ENCODE measurements at regions not wholly inside any gene's neighbourhood (a gene's known extent, or its start where the extent isn't known, plus 50 kb on each side); places are given as distances from the start of the nearest gene placed in this dataset.
"Not testable (repeated sequence)": the region's sequence is repeated elsewhere in the genome, so short reads cannot be mapped to it uniquely, and the experiment has no call there.

DNA sequence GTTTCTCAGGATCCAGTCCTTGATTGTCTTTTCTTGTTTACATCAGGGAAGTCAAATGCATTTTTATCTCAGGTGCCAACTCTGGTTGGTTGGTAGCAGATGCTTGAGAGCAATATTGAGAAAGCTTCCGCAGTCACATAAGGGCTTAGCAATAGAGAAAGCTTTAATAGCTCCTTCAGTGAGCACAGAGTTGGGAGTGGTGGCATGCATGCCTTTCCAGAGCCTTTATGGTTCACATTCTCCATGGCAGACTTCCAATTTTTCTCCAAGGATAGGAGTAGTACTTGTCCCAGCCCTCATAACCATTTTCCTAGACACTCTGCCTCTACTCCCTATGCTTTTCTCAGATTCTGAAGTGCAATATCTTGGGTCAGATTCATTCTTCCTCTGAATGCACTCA, 280.4 kb downstream of the AEBP2 start:
- DNase-seq = no peak

DNA sequence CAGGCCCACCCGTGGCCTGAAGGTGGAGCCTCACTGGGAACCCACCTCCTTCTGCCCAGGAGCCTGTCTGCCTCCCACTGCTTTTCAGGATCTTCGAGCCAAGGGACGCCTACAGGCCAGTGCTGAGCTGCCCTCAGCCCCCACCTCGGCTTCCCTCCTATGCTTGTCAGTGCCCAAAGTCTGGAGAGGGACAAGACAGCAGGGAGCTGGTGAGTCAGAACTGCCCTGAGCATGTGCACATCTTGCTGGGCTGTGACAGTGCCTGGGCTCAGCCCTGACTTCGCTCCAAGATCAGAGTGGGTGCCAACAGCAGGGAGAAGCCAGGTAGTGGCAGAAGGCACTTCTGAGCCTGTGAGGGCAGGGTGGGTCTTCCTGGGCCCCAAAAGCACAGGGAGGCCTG, 286.8 kb downstream of the AEBP2 start:
- no peak for DNase-seq

GRCh38 chr12:19726592-19726991, 287.3 kb downstream of the AEBP2 start:
- DNase-seq = no peak

GRCh38 chr12:19737019-19737418, 297.7 kb downstream of the AEBP2 start:
- no peak for DNase-seq

DNA sequence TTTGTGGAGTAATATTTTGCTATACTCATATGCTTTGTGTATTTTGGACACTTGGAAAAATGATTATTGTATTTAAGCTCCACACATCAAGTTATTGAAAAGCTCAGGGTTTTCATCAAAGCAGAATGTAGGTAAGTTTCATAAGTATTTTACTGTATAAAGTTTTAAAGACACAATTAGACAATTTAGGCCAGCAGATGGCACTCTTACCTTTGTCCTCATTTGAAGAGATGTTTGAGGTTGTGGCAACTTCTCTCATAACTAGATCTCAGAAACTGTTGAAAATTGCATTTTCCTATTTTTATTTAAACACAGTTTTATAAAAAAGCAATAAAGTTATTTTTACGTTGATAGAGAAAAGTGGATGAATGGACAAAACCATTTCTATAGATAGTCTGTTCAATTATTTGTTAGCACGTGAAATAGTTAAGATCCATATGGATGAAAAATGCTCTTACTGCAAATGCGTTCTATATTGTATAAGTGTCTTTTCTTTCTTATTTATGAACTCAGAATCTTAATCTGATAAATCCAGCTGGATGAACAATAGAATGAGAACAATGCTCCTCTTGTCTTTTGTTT, 300.0 kb downstream of the AEBP2 start:
- DNase-seq = no peak

DNA sequence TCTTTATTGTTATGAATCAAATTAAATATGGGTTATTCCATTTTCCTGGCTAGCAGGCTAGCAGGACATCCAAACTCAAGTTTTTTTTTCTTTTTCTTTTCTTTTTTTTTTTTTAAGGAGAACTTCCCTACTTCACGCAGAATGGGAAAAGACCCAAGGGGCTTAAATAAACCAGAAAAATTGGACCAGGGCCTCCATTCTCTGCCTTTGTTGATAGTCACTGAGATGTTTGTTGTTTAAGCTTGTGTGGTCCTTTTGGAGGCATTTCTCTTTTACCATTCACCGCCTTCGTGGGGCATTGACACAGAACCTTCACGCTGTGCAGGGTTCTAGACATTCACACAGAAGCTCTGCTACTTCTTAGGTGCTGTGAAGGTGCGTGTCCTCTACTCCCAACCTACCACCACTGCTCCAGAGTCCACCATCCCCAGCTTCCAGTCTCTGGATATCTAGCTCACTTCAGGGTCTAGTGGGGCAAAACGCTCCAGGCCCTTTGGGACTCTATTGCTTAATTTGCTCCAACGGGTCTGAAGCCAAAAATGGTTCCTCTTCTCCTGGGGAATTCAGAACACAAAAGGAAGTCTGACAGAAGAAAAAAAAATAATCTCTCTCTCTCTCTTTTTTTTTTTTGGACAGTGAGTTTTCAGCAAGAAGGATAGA, 301.3 kb downstream of the AEBP2 start:
- no peak for DNase-seq

DNA sequence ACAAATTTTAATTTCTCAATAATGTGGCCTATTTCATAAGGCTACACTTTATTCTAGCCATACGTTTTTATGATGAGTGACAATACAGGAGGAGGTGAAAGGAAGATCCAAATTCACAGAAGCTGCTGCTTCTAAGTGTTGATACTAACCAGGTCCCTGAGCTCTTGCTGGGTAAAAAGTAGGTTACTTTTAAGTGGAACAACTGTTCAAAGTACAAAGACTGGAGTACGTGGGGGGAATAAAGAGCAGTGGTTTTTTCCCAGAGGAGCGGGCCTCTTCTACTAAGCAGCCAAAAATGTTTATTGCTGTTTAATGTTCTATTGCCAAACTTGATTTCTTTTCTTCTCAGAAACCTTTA, 301.8 kb downstream of the AEBP2 start:
- DNase-seq = no peak

GRCh38 chr12:19744705-19745218, 305.5 kb downstream of the AEBP2 start:
- no peak for DNase-seq

- DNase-seq = no peak
These were observed 307.2 kb downstream of the AEBP2 start for GRCh38 chr12:19746471-19746870.

GRCh38 chr12:19749906-19750574, 310.7 kb downstream of the AEBP2 start:
- DNase-seq = no peak

DNA sequence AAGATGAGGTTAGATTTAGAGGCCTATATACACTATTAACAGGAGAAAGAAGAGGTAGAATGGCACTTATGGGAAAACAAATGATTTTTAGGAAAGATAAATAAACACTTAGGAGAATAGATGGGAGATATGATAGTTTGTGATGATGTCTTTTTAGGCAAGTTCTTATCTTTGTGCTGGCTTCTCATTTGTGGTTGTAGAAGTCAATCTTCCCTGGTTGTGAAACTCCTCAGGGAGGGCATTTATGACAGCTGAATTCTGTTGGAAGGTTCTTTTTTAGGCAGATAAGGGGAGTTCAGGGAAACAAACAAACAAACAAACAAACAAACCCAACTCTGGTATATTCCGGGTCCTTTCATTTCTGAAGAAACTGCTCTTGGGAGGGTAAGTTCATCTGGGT, 311.8 kb downstream of the AEBP2 start:
- no peak for DNase-seq

- DNase-seq = no peak
These were observed 313.4 kb downstream of the AEBP2 start for GRCh38 chr12:19752712-19753111.

GRCh38 chr12:19755136-19755535, 315.8 kb downstream of the AEBP2 start:
- DNase-seq = no peak

DNA sequence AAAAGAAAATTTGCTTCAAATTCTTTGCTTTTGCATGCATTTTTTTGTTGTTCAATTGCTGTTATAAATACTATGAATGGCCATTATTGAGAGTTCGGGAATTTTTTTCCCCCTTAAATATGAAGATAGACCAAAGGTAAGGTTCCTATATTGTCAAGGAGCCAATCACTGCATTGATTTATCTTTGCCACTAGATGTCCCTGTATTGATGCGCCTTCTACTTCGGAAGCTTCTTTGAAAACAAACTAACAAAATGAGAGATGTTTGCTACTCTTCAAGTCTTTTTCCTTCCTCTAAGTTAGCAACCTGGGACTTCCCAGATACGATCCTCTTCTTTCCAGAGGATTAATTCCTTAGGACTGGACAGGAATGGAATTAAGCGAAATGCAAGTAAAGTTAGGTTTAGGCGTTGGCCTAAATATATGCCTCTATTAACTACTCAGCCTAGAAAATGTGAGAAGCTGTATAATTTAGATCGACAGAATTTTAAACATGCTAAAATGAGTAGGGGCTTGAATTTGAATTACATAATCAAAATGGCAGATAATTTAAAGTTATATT, 318.1 kb downstream of the AEBP2 start:
- no peak for DNase-seq

DNA sequence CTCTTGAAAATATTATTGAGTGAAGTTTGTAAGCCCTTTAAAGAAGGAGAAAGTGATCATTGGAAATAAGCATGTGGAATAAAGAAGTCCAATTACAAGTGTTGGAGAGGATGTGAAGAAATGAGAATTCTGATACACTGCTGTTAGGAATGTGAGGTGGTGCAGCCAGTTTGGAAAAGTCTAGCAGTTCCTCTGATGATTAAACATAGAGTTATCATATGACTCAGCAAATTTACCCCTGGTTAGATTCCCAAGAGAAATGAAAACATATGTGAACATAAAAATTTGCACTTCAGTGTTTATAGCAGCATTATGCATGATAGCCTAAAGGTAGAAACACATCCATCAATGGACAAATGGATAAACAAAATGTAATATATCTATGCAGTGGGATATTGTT, 319.9 kb downstream of the AEBP2 start:
- DNase-seq = no peak

GRCh38 chr12:19760611-19761010, 321.3 kb downstream of the AEBP2 start:
- DNase-seq = no peak

DNA sequence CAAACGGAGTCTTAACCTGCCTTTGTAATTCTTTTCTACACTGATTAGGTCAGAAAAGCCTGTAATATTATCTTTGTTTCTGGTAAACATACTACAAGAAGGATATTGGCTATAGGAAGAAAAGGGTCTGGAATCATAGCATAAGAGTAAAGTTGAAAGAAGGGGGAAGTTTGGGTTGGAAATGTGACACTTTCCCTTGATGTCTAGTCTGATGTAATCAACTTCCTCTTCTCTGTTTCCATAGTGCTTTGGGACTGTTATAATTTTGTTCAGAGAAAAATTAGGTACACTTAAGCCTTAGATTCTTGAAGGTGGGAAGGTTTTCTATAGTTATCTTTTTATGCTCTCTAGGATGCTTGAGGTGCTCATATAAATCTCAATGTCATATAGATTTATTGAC, 322.2 kb downstream of the AEBP2 start:
- DNase-seq = no peak

DNA sequence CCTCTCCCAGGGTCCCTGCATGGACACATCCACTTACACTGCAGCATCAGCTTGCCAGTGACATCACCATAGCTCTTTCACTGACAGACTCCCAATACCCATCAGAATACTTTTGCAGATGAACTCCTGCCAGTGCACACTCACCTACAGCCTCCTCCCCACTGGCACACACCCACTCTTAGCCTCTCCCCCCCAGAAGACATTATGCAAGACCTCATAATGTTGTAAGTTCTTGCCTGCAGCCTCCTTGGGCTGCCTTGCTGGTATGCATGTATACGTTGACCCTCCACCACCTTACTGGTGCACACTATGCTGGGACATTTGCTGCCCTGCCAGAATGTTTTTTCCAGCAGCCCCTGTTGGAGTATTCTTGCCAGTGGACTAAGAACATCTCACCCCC, 324.2 kb downstream of the AEBP2 start:
- DNase-seq = no peak

DNA sequence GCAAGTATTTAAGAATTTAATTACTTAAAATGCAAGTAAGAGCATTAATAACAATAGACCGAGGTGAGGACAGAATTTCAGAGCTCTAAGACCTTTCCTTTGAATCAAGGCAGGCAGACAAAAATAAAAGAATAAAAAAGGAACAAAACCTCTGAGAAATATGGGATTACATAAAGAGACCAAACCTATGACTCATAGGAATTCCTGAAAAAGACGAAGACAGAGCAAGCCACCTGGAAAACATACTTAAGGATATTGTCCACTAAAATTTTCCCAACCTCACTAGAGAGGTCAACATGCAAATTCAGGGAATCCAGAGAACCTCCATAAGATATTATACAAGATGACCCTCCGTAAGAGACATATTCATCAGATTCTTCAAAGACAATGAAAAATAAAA, 325.1 kb downstream of the AEBP2 start:
- no peak for DNase-seq

- no peak for DNase-seq
These were observed 332.6 kb downstream of the AEBP2 start for GRCh38 chr12:19771858-19772257.

GRCh38 chr12:19772776-19773175, 333.5 kb downstream of the AEBP2 start:
- no peak for DNase-seq

GRCh38 chr12:19775241-19775640, 335.9 kb downstream of the AEBP2 start:
- no peak for DNase-seq

GRCh38 chr12:19775976-19776375, 336.7 kb downstream of the AEBP2 start:
- not testable (repeated sequence) for DNase-seq

DNA sequence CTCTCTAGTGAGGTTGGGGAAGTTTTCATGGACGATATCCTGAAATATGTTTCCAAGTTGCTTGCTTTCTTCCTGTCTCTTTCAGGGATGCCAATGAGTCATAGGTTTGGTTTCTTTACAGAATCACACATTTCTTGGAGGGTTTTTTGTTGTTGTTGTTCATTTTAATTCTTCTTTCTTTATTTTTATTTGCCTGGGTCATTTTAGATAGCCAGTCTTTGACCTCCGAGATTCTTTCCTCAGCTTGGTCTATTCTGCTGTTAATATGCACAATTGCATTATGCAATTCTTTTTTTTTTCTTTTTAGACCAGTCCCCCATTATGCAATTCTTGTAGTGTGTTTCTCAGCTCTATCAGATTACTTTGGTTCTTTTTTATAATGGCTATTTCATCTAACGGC, 338.9 kb downstream of the AEBP2 start:
- no peak for DNase-seq

All from NCI-H510A (cell line).